GM19324 (cell line): ENCODE measurements at regions not wholly inside any gene's neighbourhood (a gene's known extent, or its start where the extent isn't known, plus 50 kb on each side); places are given as distances from the start of the nearest gene placed in this dataset.
A peak's percentile ranks its signal among the peaks of the same experiment; 100 is the strongest.
"Not testable (repeated sequence)": the region's sequence is repeated elsewhere in the genome, so short reads cannot be mapped to it uniquely, and the experiment has no call there.

Source experiments
- ATAC-seq: cut with Tn5 transposase; IDR thresholded peaks from one replicate; pipeline ENCODE4 v1.9.1; 2021; ENCODE audit warnings: mild to moderate bottlenecking, moderate library complexity; ENCODE audit not compliant: unreplicated experiment, low FRiP score

GRCh38 chrX:132302687-132303086 lies 83.4 kb upstream of the RAP2C start:
- not testable (repeated sequence) for ATAC-seq

DNA sequence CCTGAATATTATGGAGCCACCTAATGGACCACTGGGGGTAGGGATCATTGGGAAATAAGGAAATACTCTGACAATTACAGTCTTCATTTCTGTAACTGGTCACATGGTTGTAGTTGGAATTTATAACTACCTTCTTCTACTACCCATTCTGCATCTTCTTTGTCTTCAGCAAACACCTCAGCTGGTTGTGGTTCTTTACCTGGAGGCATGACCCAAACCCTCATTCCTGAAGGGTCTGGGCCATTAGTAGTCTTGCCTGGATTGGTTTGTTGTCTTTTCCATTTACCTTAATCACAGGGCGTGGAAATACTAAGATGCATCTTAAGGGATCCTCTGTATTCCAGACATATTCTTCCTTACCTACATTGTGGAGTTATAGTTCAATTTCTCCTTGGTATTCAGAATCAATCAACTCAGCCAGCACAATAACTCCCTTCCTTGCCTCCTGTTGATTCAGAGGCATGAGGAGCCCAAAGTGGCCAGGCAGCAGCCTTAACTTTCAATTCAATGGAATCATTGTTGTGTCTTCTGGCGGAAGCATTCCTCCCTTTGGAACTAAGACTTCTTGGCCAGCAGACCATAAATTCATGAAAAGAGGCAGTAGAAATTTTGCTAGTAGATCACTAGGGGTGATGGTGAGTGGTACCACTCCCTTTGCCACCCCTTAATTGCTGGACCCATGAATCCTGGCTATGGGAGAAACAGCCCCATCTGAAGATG lies 75.7 kb upstream of the RAP2C start:
- no peak for ATAC-seq

DNA sequence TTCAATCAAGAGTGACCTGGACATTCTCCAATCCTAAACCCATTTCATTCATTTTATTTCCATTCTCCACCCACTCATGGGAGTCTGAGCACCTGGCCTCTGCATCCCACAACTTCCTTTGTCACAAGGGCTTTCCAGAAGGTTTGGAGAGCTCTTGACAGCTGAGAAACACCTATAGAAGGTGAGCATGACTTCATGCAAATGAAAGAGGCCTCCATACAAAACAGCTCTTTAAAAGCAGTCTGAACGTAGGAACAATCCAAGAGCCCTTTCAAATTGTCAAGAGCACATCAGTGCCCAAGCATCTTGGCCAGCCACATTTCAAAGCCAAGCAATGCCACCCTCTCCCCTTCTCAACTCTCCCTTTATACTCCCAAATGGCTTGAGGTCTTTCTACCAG lies 74.9 kb upstream of the RAP2C start:
- ATAC-seq = no peak

DNA sequence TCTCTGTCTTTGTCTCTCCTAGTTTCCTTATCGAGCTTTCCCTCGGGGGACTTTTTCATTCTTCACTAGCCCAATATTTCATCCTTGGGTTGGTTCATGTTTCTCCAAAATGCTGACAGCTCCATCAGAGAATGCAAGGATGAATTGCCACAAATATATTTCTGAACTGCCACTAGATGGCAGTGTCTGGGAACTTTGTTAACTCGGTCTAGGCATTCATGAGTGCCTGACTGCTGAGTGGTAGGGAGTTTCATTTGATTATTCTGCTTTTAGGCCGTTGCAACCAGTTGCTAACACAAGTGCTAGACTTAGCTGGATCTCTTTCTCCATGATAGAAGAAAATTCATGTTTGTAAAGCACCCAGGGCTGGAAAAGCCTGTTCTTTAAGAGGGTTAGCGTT lies 73.5 kb upstream of the RAP2C start:
- ATAC-seq = peak; percentile 44

- ATAC-seq = no peak
Measured at GRCh38 chrX:132277953-132278614, 58.8 kb upstream of the RAP2C start.

DNA sequence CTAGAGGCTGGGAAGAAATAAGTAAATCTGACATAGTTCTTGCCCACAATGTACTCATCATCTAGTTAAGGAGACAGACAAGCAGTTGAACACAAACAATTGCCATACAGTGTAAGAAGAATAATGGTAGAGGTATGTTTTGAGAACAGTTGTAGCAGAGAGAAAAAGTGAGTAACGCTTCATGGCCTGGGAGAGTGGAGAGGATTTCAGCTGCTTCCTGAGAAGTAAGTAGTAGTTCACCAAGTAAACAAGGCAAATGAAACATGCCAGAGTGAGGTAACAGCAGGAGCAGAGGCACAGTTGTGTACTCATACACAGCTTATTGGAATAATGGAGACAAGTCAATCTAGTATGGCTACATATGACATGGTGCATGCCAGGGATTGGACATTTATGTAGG lies 53.6 kb upstream of the RAP2C start:
- no peak for ATAC-seq

DNA sequence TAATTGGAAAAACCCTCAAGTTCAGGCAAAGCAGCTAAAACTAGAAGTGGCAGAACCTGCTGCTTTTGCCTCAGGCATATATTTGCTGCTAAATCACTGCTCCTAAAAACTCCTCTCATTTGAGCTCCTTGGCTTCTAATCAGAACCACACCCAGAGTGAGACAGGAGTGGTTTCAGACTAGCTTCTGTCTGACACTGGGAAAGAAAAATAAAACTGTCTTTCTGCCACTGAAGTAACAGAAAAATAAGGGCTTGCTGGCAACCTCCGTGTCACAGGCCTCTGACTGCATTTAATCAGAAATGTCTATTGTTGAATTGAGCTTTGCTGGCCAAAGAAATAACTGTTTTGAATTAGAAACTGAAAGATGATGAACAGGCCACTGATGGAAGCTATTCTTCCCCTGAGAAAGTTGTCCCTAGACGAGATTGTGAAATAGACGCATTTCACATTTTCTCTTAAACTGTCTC lies 52.1 kb upstream of the RAP2C start:
- no peak for ATAC-seq

GRCh38 chrX:132270699-132271098 lies 51.5 kb upstream of the RAP2C start:
- no peak for ATAC-seq

GRCh38 chrX:132270021-132270420 lies 50.8 kb upstream of the RAP2C start:
- ATAC-seq = no peak
